ENCODE measurements at regions not wholly inside any gene's neighbourhood (a gene's known extent, or its start where the extent isn't known, plus 50 kb on each side); places are given as distances from the start of the nearest gene placed in this dataset.

- no peak overlapping the region for H2AFZ ChIP-seq (ENCODE audit: low read depth, low read length)
- DNase-seq = no peak
- H3K9me3 ChIP-seq (ENCODE audit: insufficient read depth, low read length, severe bottlenecking) = no peaks in the 10 kb centered on the region
Observed at GRCh38 chr5:159800131-159800840, 116.0 kb upstream of the ADRA1B start.

GRCh38 chr5:159801303-159801702 is 115.0 kb upstream of the ADRA1B start:
- DNase-seq = no peak
- Histone ChIP-seq H3K79me2 (ENCODE audit: insufficient read depth, low read length) (no peaks in the 10 kb centered on the region), H3K36me3 (ENCODE audit: insufficient read depth, low read length) (no peaks in the 10 kb centered on the region), H3K27ac (ENCODE audit: low read length) (no peak overlapping the region), H4K20me1 (ENCODE audit: insufficient read depth, low read length) (no peaks in the 10 kb centered on the region), H3K4me3 (ENCODE audit: low read depth in 1 of 2, low read length in 2 of 2) (no peak overlapping the region), H2AFZ (ENCODE audit: low read depth, low read length) (no peak overlapping the region), H3K27me3 (ENCODE audit: insufficient read depth, low read length, poor library complexity) (no peaks in the 10 kb centered on the region), H3K4me1 (ENCODE audit: insufficient read depth, low read length) (no peaks in the 10 kb centered on the region; the same call in 1 of the 2 replicates), H3K9me3 (ENCODE audit: insufficient read depth, low read length, severe bottlenecking) (no peaks in the 10 kb centered on the region), H3K9ac (ENCODE audit: low read depth, low read length) (no peak overlapping the region), H3K4me2 (ENCODE audit: insufficient read depth, low read length) (no peak overlapping the region)
- no peak for ATAC-seq (ENCODE audit: insufficient read depth, low read depth)
- TF ChIP-seq EZH2 (IDR thresholded peaks at IDR 0.05; ENCODE audit: borderline replicate concordance, low read depth, low read length, severe bottlenecking) (no peak), CTCF (IDR thresholded peaks at IDR 0.05; ENCODE audit: borderline replicate concordance, extremely low read depth, low read length, poor library complexity, severe bottlenecking) (no peak)

More at GRCh38 chr5:159800131-159800840, 116.0 kb upstream of the ADRA1B start:
- Histone ChIP-seq H3K4me2 (ENCODE audit: insufficient read depth, low read length) (no peak overlapping the region), H3K4me3 (ENCODE audit: low read depth in 1 of 2, low read length in 2 of 2) (no peak overlapping the region), H3K79me2 (ENCODE audit: insufficient read depth, low read length) (no peaks in the 10 kb centered on the region), H4K20me1 (ENCODE audit: insufficient read depth, low read length) (no peaks in the 10 kb centered on the region), H3K4me1 (ENCODE audit: insufficient read depth, low read length) (no peaks in the 10 kb centered on the region; the same call in 1 of the 2 replicates), H3K27ac (ENCODE audit: low read length) (no peak overlapping the region), H3K9ac (ENCODE audit: low read depth, low read length) (no peak overlapping the region), H3K27me3 (ENCODE audit: insufficient read depth, low read length, poor library complexity) (no peaks in the 10 kb centered on the region), H3K36me3 (ENCODE audit: insufficient read depth, low read length) (no peaks in the 10 kb centered on the region)
- no peak for ATAC-seq (ENCODE audit: insufficient read depth, low read depth)
- no peak for TF ChIP-seq EZH2 (IDR thresholded peaks at IDR 0.05; ENCODE audit: borderline replicate concordance, low read depth, low read length, severe bottlenecking)
- TF ChIP-seq CTCF (IDR thresholded peaks at IDR 0.05; ENCODE audit: borderline replicate concordance, extremely low read depth, low read length, poor library complexity, severe bottlenecking) = no peak

GRCh38 chr5:159802661-159803060 is 113.6 kb upstream of the ADRA1B start:
- H4K20me1 ChIP-seq (ENCODE audit: insufficient read depth, low read length) = no peaks in the 10 kb centered on the region
- no peak overlapping the region for H2AFZ ChIP-seq (ENCODE audit: low read depth, low read length)
- H3K9me3 ChIP-seq (ENCODE audit: insufficient read depth, low read length, severe bottlenecking) = no peaks in the 10 kb centered on the region
- H3K9ac ChIP-seq (ENCODE audit: low read depth, low read length) = no peak overlapping the region
- H3K4me1 ChIP-seq (ENCODE audit: insufficient read depth, low read length) = no peaks in the 10 kb centered on the region; the same call in 1 of the 2 replicates
- no peak overlapping the region for H3K4me3 ChIP-seq (ENCODE audit: low read depth in 1 of 2, low read length in 2 of 2)
- H3K79me2 ChIP-seq (ENCODE audit: insufficient read depth, low read length) = no peaks in the 10 kb centered on the region
- H3K27ac ChIP-seq (ENCODE audit: low read length) = no peak overlapping the region
- DNase-seq (no peak), ATAC-seq (ENCODE audit: insufficient read depth, low read depth) (no peak)
- TF ChIP-seq CTCF (IDR thresholded peaks at IDR 0.05; ENCODE audit: borderline replicate concordance, extremely low read depth, low read length, poor library complexity, severe bottlenecking) (no peak), EZH2 (IDR thresholded peaks at IDR 0.05; ENCODE audit: borderline replicate concordance, low read depth, low read length, severe bottlenecking) (no peak)
- no peak overlapping the region for H3K4me2 ChIP-seq (ENCODE audit: insufficient read depth, low read length)
- H3K27me3 ChIP-seq (ENCODE audit: insufficient read depth, low read length, poor library complexity) = no peaks in the 10 kb centered on the region
- H3K36me3 ChIP-seq (ENCODE audit: insufficient read depth, low read length) = no peaks in the 10 kb centered on the region
